HEK293 (cell line): ENCODE measurements at regions not wholly inside any gene's neighbourhood (a gene's known extent, or its start where the extent isn't known, plus 50 kb on each side); places are given as distances from the start of the nearest gene placed in this dataset.

ENCODE experiments used
- CTCF ChIA-PET: fragments of 350-600 bp; formaldehyde crosslinking; extraction: SDS; loops from one replicate; lab custom pipeline; 2021; ENCODE audit warnings: antibody characterized with exemption; lab: Yijun Ruan, JAX
- POLR2A ChIA-PET: fragments of 300-600 bp; formaldehyde crosslinking; extraction: SDS; loops from one replicate; lab custom pipeline; 2020; ENCODE audit warnings: antibody characterized with exemption, inconsistent platforms; lab: Yijun Ruan, JAX
- H3K27ac ChIP-seq: fragments of 200-500 bp; sonication (Bioruptor generic); 2 replicates; pipeline ENCODE4 v1.5.1; 2014; ENCODE audit warnings: low read depth, low read length, control low read depth, inconsistent platforms; ENCODE audit errors: extremely low read depth
- H3K36me3 ChIP-seq, 2 experiments: fragments of 200-500 bp in 1 of 2; sonication (Bioruptor generic) in 1 of 2; 1 replicate in 1 of 2; 2 replicates in 1 of 2; pipeline ENCODE4 v1.5.1; 2014 to 2017; ENCODE audit warnings: inconsistent platforms in 2 of 2, low read length in 2 of 2; ENCODE audit not compliant: control insufficient read depth in 2 of 2, insufficient read depth in 1 of 2
- H3K4me1 ChIP-seq: fragments of 200-500 bp; sonication (Bioruptor generic); 2 replicates; pipeline ENCODE4 v1.5.1; 2014; ENCODE audit warnings: mild to moderate bottlenecking, low read length, inconsistent platforms; ENCODE audit not compliant: control insufficient read depth, insufficient read depth
- H3K4me3 ChIP-seq: 2 replicates; pipeline ENCODE4 v1.5.1; 2011; ENCODE audit warnings: low read depth, mild to moderate bottlenecking, control low read depth, low read length, moderate library complexity
- H3K9me3 ChIP-seq: fragments of 200-500 bp; sonication (Bioruptor generic); 2 replicates; pipeline ENCODE4 v1.5.1; 2014; ENCODE audit warnings: low read depth, low read length, inconsistent platforms; ENCODE audit not compliant: control insufficient read depth, insufficient read depth
- MYNN ChIP-seq: fragments of 450-650 bp; formaldehyde crosslinking; IDR thresholded peaks from 2 replicates; pipeline ENCODE4 v1.5.1; 2016; ENCODE audit warnings: missing biosample characterization, missing genetic modification characterization, borderline replicate concordance
- REST ChIP-seq: fragments of 450-650 bp; formaldehyde crosslinking; IDR thresholded peaks from 2 replicates; pipeline ENCODE4 v1.5.1; 2016; ENCODE audit warnings: missing biosample characterization, missing genetic modification characterization
- SCRT2 ChIP-seq: fragments of 450-650 bp; formaldehyde crosslinking; IDR thresholded peaks from 2 replicates; pipeline ENCODE4 v1.5.1; 2016; ENCODE audit warnings: missing biosample characterization, missing genetic modification characterization
- SP2 ChIP-seq: fragments of 450-650 bp; formaldehyde crosslinking; IDR thresholded peaks from 2 replicates; pipeline ENCODE4 v1.5.1; 2016; ENCODE audit warnings: missing biosample characterization, missing genetic modification characterization
- SP3 ChIP-seq: fragments of 450-650 bp; formaldehyde crosslinking; IDR thresholded peaks from 2 replicates; pipeline ENCODE4 v1.5.1; 2016; ENCODE audit warnings: missing biosample characterization, missing genetic modification characterization
- TRIM28 ChIP-seq: IDR thresholded peaks from 2 replicates; pipeline ENCODE4 v1.6.1; 2011; ENCODE audit warnings: low read length, control low read depth, borderline replicate concordance
- ZBTB11 ChIP-seq: fragments of 450-650 bp; formaldehyde crosslinking; conservative IDR thresholded peaks from 2 replicates; pipeline ENCODE4 v1.5.1; 2016; ENCODE audit warnings: low read depth, missing biosample characterization, missing genetic modification characterization
- ZBTB7A ChIP-seq: fragments of 450-650 bp; formaldehyde crosslinking; IDR thresholded peaks from 2 replicates; pipeline ENCODE4 v1.5.1; 2016; ENCODE audit warnings: low read depth, missing biosample characterization, missing genetic modification characterization
- ZFP37 ChIP-seq: fragments of 450-650 bp; formaldehyde crosslinking; IDR thresholded peaks from 2 replicates; pipeline ENCODE4 v1.5.1; 2016; ENCODE audit warnings: missing biosample characterization, missing genetic modification characterization
- ZNF10 ChIP-seq: fragments of 450-650 bp; formaldehyde crosslinking; IDR thresholded peaks from 2 replicates; pipeline ENCODE4 v1.5.1; 2017; ENCODE audit warnings: missing biosample characterization, missing genetic modification characterization
- ZNF140 ChIP-seq: fragments of 450-650 bp; formaldehyde crosslinking; IDR thresholded peaks from 2 replicates; pipeline ENCODE4 v1.5.1; 2016; ENCODE audit warnings: missing biosample characterization, missing genetic modification characterization
- ZNF202 ChIP-seq: fragments of 450-650 bp; formaldehyde crosslinking; IDR thresholded peaks from 2 replicates; pipeline ENCODE4 v1.5.1; 2016; ENCODE audit warnings: missing biosample characterization, missing genetic modification characterization, borderline replicate concordance
- ZNF280D ChIP-seq: fragments of 450-650 bp; formaldehyde crosslinking; IDR thresholded peaks from 2 replicates; pipeline ENCODE4 v1.5.1; 2016; ENCODE audit warnings: missing biosample characterization, missing genetic modification characterization
- ZNF366 ChIP-seq: fragments of 450-650 bp; formaldehyde crosslinking; conservative IDR thresholded peaks from 2 replicates; pipeline ENCODE4 v1.5.1; 2016; ENCODE audit warnings: missing biosample characterization, missing genetic modification characterization
- ZNF37A ChIP-seq: fragments of 450-650 bp; IDR thresholded peaks from 2 replicates; pipeline ENCODE4 v1.5.1; 2018; ENCODE audit warnings: missing biosample characterization, missing genetic modification characterization
- ZNF423 ChIP-seq: fragments of 450-650 bp; formaldehyde crosslinking; IDR thresholded peaks from 2 replicates; pipeline ENCODE4 v1.5.1; 2016; ENCODE audit warnings: missing biosample characterization, missing genetic modification characterization
- ZNF433 ChIP-seq: fragments of 450-650 bp; formaldehyde crosslinking; IDR thresholded peaks from 2 replicates; pipeline ENCODE4 v1.5.1; 2016; ENCODE audit warnings: missing biosample characterization, missing genetic modification characterization, low read depth
- ZNF473 ChIP-seq: fragments of 450-650 bp; formaldehyde crosslinking; IDR thresholded peaks from 2 replicates; pipeline ENCODE4 v1.5.1; 2017; ENCODE audit warnings: missing biosample characterization, missing genetic modification characterization
- ZNF561 ChIP-seq: fragments of 450-650 bp; IDR thresholded peaks from 2 replicates; pipeline ENCODE4 v1.5.1; 2018; ENCODE audit warnings: missing biosample characterization, missing genetic modification characterization, borderline replicate concordance
- ZNF677 ChIP-seq: fragments of 450-650 bp; IDR thresholded peaks from 2 replicates; pipeline ENCODE4 v1.5.0; 2018; ENCODE audit warnings: missing biosample characterization, mild to moderate bottlenecking, missing genetic modification characterization, moderate library complexity
- ZNF704 ChIP-seq: fragments of 450-650 bp; formaldehyde crosslinking; IDR thresholded peaks from 2 replicates; pipeline ENCODE4 v1.5.1; 2016; ENCODE audit warnings: missing biosample characterization, missing genetic modification characterization
- ZNF843 ChIP-seq: fragments of 450-650 bp; formaldehyde crosslinking; IDR thresholded peaks from 2 replicates; pipeline ENCODE4 v1.5.1; 2016; ENCODE audit warnings: missing biosample characterization, missing genetic modification characterization
- ZSCAN23 ChIP-seq: fragments of 450-650 bp; formaldehyde crosslinking; IDR thresholded peaks from 2 replicates; pipeline ENCODE4 v1.5.1; 2016; ENCODE audit warnings: missing biosample characterization, missing genetic modification characterization

- H3K27ac ChIP-seq = no peak overlapping the region
- H3K4me1 ChIP-seq = no peaks in the 10 kb centered on the region
- ChIA-PET CTCF (no interaction called here), POLR2A (no interaction called here)
- no peaks in the 10 kb centered on the region for H3K9me3 ChIP-seq
- no peak overlapping the region for H3K4me3 ChIP-seq
- H3K36me3 ChIP-seq = no peaks in the 10 kb centered on the region
- TF ChIP-seq ZNF366 (tag by site-specific recombination) (no peak), REST (tag by site-specific recombination) (no peak), SP2 (tag by site-specific recombination) (no peak), ZNF423 (tag by site-specific recombination) (no peak), ZNF704 (tag by site-specific recombination) (no peak), SP3 (tag by site-specific recombination) (no peak), ZSCAN23 (tag by site-specific recombination) (no peak), ZBTB7A (no peak), ZFP37 (no peak), ZNF561 (tag by site-specific recombination) (no peak), ZNF433 (tag by site-specific recombination) (no peak), ZNF37A (tag by site-specific recombination) (no peak), ZNF202 (tag by site-specific recombination) (no peak), ZNF843 (tag by site-specific recombination) (no peak), ZNF677 (tag by site-specific recombination) (no peak), ZNF140 (tag by site-specific recombination) (no peak), ZNF280D (tag by site-specific recombination) (no peak), TRIM28 (no peak)
Observed at GRCh38 chr18:64693766-64694165, 544.9 kb upstream of the LINC00305 start.

- Histone ChIP-seq H3K4me3 (no peak overlapping the region), H3K4me1 (no peaks in the 10 kb centered on the region), H3K9me3 (no peaks in the 10 kb centered on the region), H3K27ac (no peak overlapping the region), H3K36me3 (no peaks in the 10 kb centered on the region)
- CTCF ChIA-PET = no interaction called here
- POLR2A ChIA-PET = no interaction called here
- TF ChIP-seq ZNF473 (tag by site-specific recombination) (no peak), ZBTB11 (tag by site-specific recombination) (no peak), ZNF366 (tag by site-specific recombination) (no peak), MYNN (tag by site-specific recombination) (no peak), SCRT2 (tag by site-specific recombination) (no peak), ZNF10 (no peak)
Observed at GRCh38 chr18:64692826-64693225, 543.9 kb upstream of the LINC00305 start.
